Osteocyte (in vitro differentiated cells): ENCODE measurements at regions not wholly inside any gene's neighbourhood (a gene's known extent, or its start where the extent isn't known, plus 50 kb on each side); places are given as distances from the start of the nearest gene placed in this dataset.

ENCODE experiments used
- DNase-seq: peaks from one replicate; pipeline ENCODE4 v3.0.0; 2021; ENCODE audit warnings: mixed read lengths; ENCODE audit not compliant: unreplicated experiment; ENCODE audit errors: extremely low spot score
- H3K27ac Mint-ChIP-seq: one replicate; pipeline ENCODE4 v1.8.0; 2021; ENCODE audit warnings: mild to moderate bottlenecking, mixed read lengths; ENCODE audit not compliant: unreplicated experiment
- H3K27me3 Mint-ChIP-seq: one replicate; pipeline ENCODE4 v1.8.0; 2021; ENCODE audit warnings: mixed read lengths; ENCODE audit not compliant: unreplicated experiment
- H3K36me3 Mint-ChIP-seq: one replicate; pipeline ENCODE4 v1.8.0; 2021; ENCODE audit warnings: mixed read lengths; ENCODE audit not compliant: unreplicated experiment
- H3K4me1 Mint-ChIP-seq: one replicate; pipeline ENCODE4 v1.8.0; 2021; ENCODE audit warnings: mixed read lengths; ENCODE audit not compliant: unreplicated experiment
- H3K4me3 Mint-ChIP-seq: one replicate; pipeline ENCODE4 v1.8.0; 2021; ENCODE audit warnings: mild to moderate bottlenecking, moderate library complexity, mixed read lengths; ENCODE audit not compliant: unreplicated experiment
- H3K9me3 Mint-ChIP-seq: one replicate; pipeline ENCODE4 v1.8.0; 2021; ENCODE audit warnings: mixed read lengths; ENCODE audit not compliant: unreplicated experiment
- CTCF ChIP-seq: fragments of 200-600 bp; sonication (generic); IDR thresholded peaks from 2 replicates; pipeline ENCODE4 v1.5.0; 2021; ENCODE audit warnings: antibody characterized with exemption, mild to moderate bottlenecking, moderate library complexity

GRCh38 chr12:65517656-65518210, 239.2 kb downstream of the MSRB3 start:
- no peak overlapping the region for H3K27ac Mint-ChIP-seq
- DNase-seq = no peak
- H3K27me3 Mint-ChIP-seq = no peaks in the 10 kb centered on the region
- TF ChIP-seq CTCF = no peak
- H3K36me3 Mint-ChIP-seq = no peaks in the 10 kb centered on the region
- no peak overlapping the region for H3K4me3 Mint-ChIP-seq
- no peaks in the 10 kb centered on the region for H3K9me3 Mint-ChIP-seq
- peaks cover 7% of the 10 kb centered on the region for H3K4me1 Mint-ChIP-seq

- Mint-ChIP-seq H3K27ac (no peak overlapping the region), H3K36me3 (no peaks in the 10 kb centered on the region), H3K4me3 (no peak overlapping the region), H3K4me1 (peaks cover 16% of the 10 kb centered on the region), H3K27me3 (no peaks in the 10 kb centered on the region), H3K9me3 (no peaks in the 10 kb centered on the region)
- DNase-seq = no peak
- TF ChIP-seq CTCF = no peak
Measured at GRCh38 chr12:65518771-65519170, 240.3 kb downstream of the MSRB3 start.

- Mint-ChIP-seq H3K4me1 (peaks cover 32% of the 10 kb centered on the region), H3K4me3 (no peak overlapping the region), H3K9me3 (no peaks in the 10 kb centered on the region), H3K27ac (no peak overlapping the region), H3K36me3 (no peaks in the 10 kb centered on the region), H3K27me3 (no peaks in the 10 kb centered on the region)
- DNase-seq = no peak
- no peak for TF ChIP-seq CTCF
Measured at GRCh38 chr12:65520658-65521057, 242.2 kb downstream of the MSRB3 start.

GRCh38 chr12:65522956-65523860, 244.7 kb downstream of the MSRB3 start:
- H3K4me3 Mint-ChIP-seq = no peak overlapping the region
- H3K36me3 Mint-ChIP-seq = no peaks in the 10 kb centered on the region
- no peaks in the 10 kb centered on the region for H3K9me3 Mint-ChIP-seq
- peaks cover 32% of the 10 kb centered on the region for H3K4me1 Mint-ChIP-seq
- DNase-seq = no peak
- no peak for TF ChIP-seq CTCF
- no peaks in the 10 kb centered on the region for H3K27me3 Mint-ChIP-seq
- no peak overlapping the region for H3K27ac Mint-ChIP-seq

- H3K27me3 Mint-ChIP-seq = no peaks in the 10 kb centered on the region
- no peak overlapping the region for H3K4me3 Mint-ChIP-seq
- H3K4me1 Mint-ChIP-seq = peaks cover 26% of the 10 kb centered on the region
- no peak for TF ChIP-seq CTCF
- no peak for DNase-seq
- peaks cover 3% of the 10 kb centered on the region for H3K9me3 Mint-ChIP-seq
- H3K36me3 Mint-ChIP-seq = no peaks in the 10 kb centered on the region
- H3K27ac Mint-ChIP-seq = no peak overlapping the region
Measured at GRCh38 chr12:65524666-65525065, 246.2 kb downstream of the MSRB3 start.
